Gastroesophageal sphincter (tissue), 3 donors: ENCODE measurements at regions not wholly inside any gene's neighbourhood (a gene's known extent, or its start where the extent isn't known, plus 50 kb on each side); places are given as distances from the start of the nearest gene placed in this dataset.

Source experiments
- EP300 ChIP-seq: sonication (generic); formaldehyde crosslinking; IDR thresholded peaks from one replicate; pipeline ENCODE4 v1.6.1; 2017; ENCODE audit warnings: antibody characterized with exemption, mild to moderate bottlenecking
- POLR2A ChIP-seq, 2 donors: fragments of 450-650 bp; IDR thresholded peaks; one replicate each; pipeline ENCODE4 v1.6.1; 2017; ENCODE audit warnings: antibody characterized with exemption in 2 of 2, mild to moderate bottlenecking in 2 of 2, moderate library complexity in 1 of 2
- POLR2AphosphoS5 ChIP-seq: sonication (generic); formaldehyde crosslinking; IDR thresholded peaks from one replicate; pipeline ENCODE4 v1.6.1; 2017; ENCODE audit warnings: antibody characterized with exemption
- TF ChIP-seq, protein P1 (sequence below), 4 experiments: fragments of 200-600 bp in 2 of 4; fragments of 450-650 bp in 2 of 4; sonication (generic) in 1 of 4; IDR thresholded peaks; one replicate each; pipeline ENCODE4 v1.5.1; 2017 to 2019; ENCODE audit warnings: antibody characterized with exemption in 4 of 4, mild to moderate bottlenecking in 2 of 4, moderate library complexity in 2 of 4

- TF ChIP-seq, protein P1, sequence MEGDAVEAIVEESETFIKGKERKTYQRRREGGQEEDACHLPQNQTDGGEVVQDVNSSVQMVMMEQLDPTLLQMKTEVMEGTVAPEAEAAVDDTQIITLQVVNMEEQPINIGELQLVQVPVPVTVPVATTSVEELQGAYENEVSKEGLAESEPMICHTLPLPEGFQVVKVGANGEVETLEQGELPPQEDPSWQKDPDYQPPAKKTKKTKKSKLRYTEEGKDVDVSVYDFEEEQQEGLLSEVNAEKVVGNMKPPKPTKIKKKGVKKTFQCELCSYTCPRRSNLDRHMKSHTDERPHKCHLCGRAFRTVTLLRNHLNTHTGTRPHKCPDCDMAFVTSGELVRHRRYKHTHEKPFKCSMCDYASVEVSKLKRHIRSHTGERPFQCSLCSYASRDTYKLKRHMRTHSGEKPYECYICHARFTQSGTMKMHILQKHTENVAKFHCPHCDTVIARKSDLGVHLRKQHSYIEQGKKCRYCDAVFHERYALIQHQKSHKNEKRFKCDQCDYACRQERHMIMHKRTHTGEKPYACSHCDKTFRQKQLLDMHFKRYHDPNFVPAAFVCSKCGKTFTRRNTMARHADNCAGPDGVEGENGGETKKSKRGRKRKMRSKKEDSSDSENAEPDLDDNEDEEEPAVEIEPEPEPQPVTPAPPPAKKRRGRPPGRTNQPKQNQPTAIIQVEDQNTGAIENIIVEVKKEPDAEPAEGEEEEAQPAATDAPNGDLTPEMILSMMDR (IDR thresholded peaks at IDR 0.05): no peak
- no peak for TF ChIP-seq EP300
- TF ChIP-seq POLR2A (IDR thresholded peaks at IDR 0.05): no peak
- no peak for TF ChIP-seq POLR2AphosphoS5
Measured at GRCh38 chr11:128326791-128327190, 260.6 kb downstream of the ETS1 start.
